Gastrocnemius medialis (tissue), 4 donors: ENCODE measurements at regions not wholly inside any gene's neighbourhood (a gene's known extent, or its start where the extent isn't known, plus 50 kb on each side); places are given as distances from the start of the nearest gene placed in this dataset.

Source experiments
- CTCF ChIP-seq, 5 experiments: fragments of 450-650 bp in 3 of 5; fragments of 200-600 bp in 2 of 5; sonication (generic) in 2 of 5; IDR thresholded peaks in 4 of 5; conservative IDR thresholded peaks in 1 of 5; 1 replicate in 4 of 5; 2 replicates in 1 of 5; pipeline ENCODE4 v1.5.1; 2016 to 2019; ENCODE audit warnings: antibody characterized with exemption in 5 of 5, mild to moderate bottlenecking in 3 of 5, moderate library complexity in 3 of 5
- POLR2A ChIP-seq, 2 donors: fragments of 450-650 bp; IDR thresholded peaks; one replicate each; pipeline ENCODE4 v1.6.1; 2017; ENCODE audit warnings: antibody characterized with exemption in 2 of 2, mild to moderate bottlenecking in 2 of 2, moderate library complexity in 2 of 2

DNA sequence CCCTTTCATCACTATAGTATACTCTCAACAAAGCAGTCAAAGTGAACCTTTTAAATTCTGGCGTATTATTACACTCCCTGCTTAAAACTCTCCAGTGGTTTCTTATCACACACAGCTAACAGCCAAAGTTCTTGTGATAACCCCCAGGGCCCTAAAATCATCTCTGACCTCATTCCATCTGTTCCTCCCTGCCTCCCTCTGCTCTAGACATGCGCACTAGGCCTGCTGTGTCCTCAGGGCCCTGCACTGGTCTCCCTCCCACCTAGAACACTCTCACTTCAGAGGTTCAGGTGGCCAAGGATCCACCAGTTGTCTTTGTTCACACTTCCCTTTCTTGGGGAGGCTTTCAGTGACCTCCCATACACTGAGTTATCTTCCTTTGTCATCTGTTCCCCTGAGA, 603.4 kb downstream of the DSC3 start:
- TF ChIP-seq POLR2A (IDR thresholded peaks at IDR 0.05) (no peak), CTCF (IDR thresholded peaks at IDR 0.05 in 4 of 5, conservative IDR thresholded peaks at IDR 0.05 in 1 of 5) (no peak)
